Cardiac fibroblast (primary cell): ENCODE measurements at regions not wholly inside any gene's neighbourhood (a gene's known extent, or its start where the extent isn't known, plus 50 kb on each side); places are given as distances from the start of the nearest gene placed in this dataset.
A peak's percentile ranks its signal among the peaks of the same experiment; 100 is the strongest.

Experiments used
- DNase-seq, 2 donors: peaks; one replicate each; pipeline versions ENCODE4 v3.0.0 to v3.0.0-alpha.2; 2010; ENCODE audit warnings: low read depth in 2 of 2
- H3K4me3 ChIP-seq, 2 donors: replicated peaks in 1 of 2; 1 replicate in 1 of 2; 2 replicates in 1 of 2; pipeline ENCODE4 v1.5.1; 2011; ENCODE audit warnings: low read depth in 2 of 2, low read length in 2 of 2, mild to moderate bottlenecking in 2 of 2, moderate library complexity in 1 of 2
- TF ChIP-seq, protein P1 (sequence below): IDR thresholded peaks from one replicate; pipeline ENCODE4 v1.5.1; 2011; ENCODE audit warnings: low read depth, mild to moderate bottlenecking, low read length, inconsistent platforms

DNA sequence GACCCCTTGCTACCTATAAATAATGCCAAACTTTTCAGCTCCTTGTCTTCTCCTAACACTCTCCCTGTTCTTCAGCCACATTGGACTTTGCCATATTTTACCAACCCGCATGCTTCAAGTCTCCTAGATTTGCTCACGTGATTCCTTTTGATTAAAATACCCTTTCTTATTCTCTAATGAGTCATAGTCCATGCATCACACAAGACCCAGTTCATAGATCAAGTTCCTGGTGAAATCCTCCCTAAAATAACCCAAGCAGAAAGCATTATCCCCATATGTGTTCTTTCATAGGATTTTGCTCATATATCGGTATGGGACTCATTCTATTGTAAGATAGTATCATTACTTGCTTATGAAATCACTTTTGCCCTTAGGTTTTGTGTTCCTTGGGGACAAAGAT is 108.9 kb upstream of the STXBP5 start:
- TF ChIP-seq, protein P1, sequence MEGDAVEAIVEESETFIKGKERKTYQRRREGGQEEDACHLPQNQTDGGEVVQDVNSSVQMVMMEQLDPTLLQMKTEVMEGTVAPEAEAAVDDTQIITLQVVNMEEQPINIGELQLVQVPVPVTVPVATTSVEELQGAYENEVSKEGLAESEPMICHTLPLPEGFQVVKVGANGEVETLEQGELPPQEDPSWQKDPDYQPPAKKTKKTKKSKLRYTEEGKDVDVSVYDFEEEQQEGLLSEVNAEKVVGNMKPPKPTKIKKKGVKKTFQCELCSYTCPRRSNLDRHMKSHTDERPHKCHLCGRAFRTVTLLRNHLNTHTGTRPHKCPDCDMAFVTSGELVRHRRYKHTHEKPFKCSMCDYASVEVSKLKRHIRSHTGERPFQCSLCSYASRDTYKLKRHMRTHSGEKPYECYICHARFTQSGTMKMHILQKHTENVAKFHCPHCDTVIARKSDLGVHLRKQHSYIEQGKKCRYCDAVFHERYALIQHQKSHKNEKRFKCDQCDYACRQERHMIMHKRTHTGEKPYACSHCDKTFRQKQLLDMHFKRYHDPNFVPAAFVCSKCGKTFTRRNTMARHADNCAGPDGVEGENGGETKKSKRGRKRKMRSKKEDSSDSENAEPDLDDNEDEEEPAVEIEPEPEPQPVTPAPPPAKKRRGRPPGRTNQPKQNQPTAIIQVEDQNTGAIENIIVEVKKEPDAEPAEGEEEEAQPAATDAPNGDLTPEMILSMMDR = no peak
- DNase-seq = no peak

DNA sequence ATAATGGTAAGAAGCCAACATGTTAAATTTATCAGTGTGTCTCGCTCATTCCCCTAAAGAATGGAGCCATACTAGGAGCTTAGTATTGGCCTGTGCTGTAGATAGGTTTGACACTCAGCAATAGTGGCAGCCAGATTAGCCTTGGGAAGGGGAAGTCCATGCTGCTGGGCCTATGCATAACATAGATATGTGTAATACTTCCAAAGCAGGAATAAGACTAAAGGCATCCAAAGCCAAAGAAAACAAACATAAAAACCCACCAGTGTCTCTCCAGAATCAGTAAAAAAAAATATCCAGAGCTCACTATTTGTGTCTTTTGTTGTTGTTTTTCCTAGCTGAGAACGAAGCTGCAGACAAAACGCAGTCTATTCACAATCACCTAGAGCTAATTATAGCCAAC is 104.2 kb upstream of the STXBP5 start:
- TF ChIP-seq, protein P1 = no peak
- DNase-seq = peak; percentile 70 to 86
- H3K4me3 ChIP-seq = no peak overlapping the region

More for the DNA sequence above, 108.9 kb upstream of the STXBP5 start:
- no peak overlapping the region for H3K4me3 ChIP-seq

DNA sequence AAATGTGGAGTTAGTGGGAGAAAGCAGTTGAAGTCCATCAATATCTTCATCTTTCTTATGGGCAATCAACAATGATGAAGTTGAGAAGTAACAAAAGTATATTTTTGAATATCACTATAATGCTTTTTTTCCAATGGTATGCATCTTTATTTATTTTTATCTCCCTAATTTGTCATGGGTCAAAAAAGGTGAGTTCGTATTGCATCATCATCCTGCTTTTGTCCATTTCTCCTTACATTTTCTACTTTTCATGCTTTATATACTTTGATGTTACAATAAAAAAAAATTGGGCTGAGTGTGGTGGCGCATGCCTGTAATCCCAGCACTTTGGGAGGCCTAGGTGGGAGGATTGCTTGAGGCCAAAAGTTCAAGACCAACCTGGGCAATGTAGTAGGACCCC is 101.2 kb upstream of the STXBP5 start:
- H3K4me3 ChIP-seq = no peak overlapping the region
- TF ChIP-seq, protein P1 = no peak
- no peak for DNase-seq

DNA sequence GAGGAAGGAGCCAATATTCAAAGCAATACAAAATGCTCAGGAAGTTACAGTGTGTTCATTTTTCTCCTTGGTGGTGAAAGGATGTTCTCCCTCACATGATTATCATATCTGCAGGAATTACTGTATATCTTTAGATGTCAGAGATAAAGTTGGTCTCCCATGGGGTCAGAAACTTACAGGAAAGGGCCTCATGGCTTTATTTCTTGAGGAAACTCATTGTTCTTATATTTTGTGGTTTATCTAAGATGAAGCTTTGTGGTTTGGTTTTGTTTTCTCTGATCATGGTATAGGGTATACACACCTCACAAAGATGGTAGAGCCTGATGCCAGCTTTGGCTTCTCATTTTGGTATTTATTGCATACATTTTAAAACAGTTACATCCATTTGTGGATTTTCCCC is 100.5 kb upstream of the STXBP5 start:
- H3K4me3 ChIP-seq = no peak overlapping the region
- no peak for DNase-seq
- TF ChIP-seq, protein P1 = no peak

DNA sequence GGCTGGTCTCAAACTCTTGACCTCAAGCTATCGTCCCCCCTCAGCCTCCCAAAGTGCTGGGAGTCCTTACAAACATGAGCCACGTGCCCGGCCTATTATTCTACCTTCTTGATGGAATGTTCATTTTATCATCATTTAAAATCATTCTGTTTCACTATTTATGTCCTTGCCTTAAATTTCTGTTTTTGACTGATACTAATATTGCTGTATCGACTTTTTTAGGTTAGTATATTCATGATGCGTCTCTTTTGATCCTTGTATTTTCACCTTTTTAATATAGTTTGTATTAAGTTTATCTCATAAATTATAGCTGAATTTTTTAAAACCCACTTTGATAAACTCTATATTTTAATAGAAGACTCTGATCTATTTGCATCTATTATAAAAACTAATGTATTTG is 98.4 kb upstream of the STXBP5 start:
- no peak for DNase-seq
- no peak overlapping the region for H3K4me3 ChIP-seq
- TF ChIP-seq, protein P1 = no peak

DNA sequence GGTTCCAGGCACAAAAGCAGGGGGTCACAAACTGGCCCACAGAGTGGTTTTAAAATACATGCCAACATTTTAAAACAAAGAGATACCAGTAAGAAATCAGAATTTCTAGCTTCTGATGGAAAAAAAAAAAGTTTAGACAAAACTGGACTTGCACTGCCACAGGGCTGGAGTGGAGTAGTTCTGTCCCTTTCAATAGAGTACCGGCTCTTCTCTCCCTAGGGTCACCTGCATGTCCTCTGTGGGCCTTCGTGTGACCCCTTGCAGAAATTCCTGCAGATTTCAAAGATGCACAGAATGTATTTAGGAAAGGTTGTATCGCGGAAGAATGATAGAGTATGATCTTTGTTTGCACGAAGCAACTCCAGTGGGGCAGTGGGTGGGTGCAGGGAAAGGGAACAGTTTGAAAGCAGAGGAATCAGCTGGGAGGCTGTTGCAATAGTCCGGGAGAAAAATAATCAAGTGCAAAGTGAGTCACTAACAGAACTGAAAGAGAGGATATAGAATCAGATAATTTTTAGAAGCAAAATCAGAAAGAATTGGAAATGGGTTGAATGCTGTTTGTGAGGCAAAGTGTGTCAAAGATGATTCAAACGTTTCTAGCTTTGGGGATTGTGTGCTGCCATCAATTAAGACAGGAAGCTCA is 97.3 kb upstream of the STXBP5 start:
- TF ChIP-seq, protein P1 = no peak
- DNase-seq = peak; percentile 59 to 60
- no peak overlapping the region for H3K4me3 ChIP-seq
